ENCODE measurements at regions not wholly inside any gene's neighbourhood (a gene's known extent, or its start where the extent isn't known, plus 50 kb on each side); places are given as distances from the start of the nearest gene placed in this dataset.

- no peak for DNase-seq
Observed at GRCh38 chr4:138014590-138015288, 227.4 kb downstream of the SLC7A11 start.

- no peak for DNase-seq
Observed at GRCh38 chr4:138013625-138014024, 228.5 kb downstream of the SLC7A11 start.

GRCh38 chr4:138010639-138011038 lies 231.5 kb downstream of the SLC7A11 start:
- no peak for DNase-seq

- DNase-seq, result no peak
Observed at GRCh38 chr4:138007572-138007971, 234.6 kb downstream of the SLC7A11 start.

- DNase-seq, result no peak
Observed at GRCh38 chr4:138005486-138005885, 236.7 kb downstream of the SLC7A11 start.

- no peak for DNase-seq
Observed at GRCh38 chr4:138003248-138003647, 238.9 kb downstream of the SLC7A11 start.

GRCh38 chr4:137998666-137999429 lies 243.3 kb downstream of the SLC7A11 start:
- no peak for DNase-seq

GRCh38 chr4:137997496-137997895 lies 244.7 kb downstream of the SLC7A11 start:
- DNase-seq, result no peak

- DNase-seq, result no peak
Observed at GRCh38 chr4:137994853-137995252, 247.3 kb downstream of the SLC7A11 start.

GRCh38 chr4:137993232-137993631 lies 248.9 kb downstream of the SLC7A11 start:
- no peak for DNase-seq

- no peak for DNase-seq
Observed at GRCh38 chr4:137981277-137981676, 260.9 kb downstream of the SLC7A11 start.

- DNase-seq, result no peak
Observed at GRCh38 chr4:137980641-137981040, 261.5 kb downstream of the SLC7A11 start.

GRCh38 chr4:137979938-137980337 lies 262.2 kb downstream of the SLC7A11 start:
- DNase-seq, result no peak

- no peak for DNase-seq
Observed at GRCh38 chr4:137968956-137969678, 273.0 kb downstream of the SLC7A11 start.

- no peak for DNase-seq
Observed at GRCh38 chr4:137967480-137968190, 274.5 kb downstream of the SLC7A11 start.

- DNase-seq, result no peak
Observed at GRCh38 chr4:137966504-137966903, 275.6 kb downstream of the SLC7A11 start.

GRCh38 chr4:137961051-137961438 lies 281.1 kb downstream of the SLC7A11 start:
- no peak for DNase-seq

- no peak for DNase-seq
Observed at GRCh38 chr4:137960371-137961050, 281.6 kb downstream of the SLC7A11 start.

- no peak for DNase-seq
Observed at GRCh38 chr4:137957806-137958205, 284.3 kb downstream of the SLC7A11 start.

- no peak for DNase-seq
Observed at GRCh38 chr4:137956256-137956655, 285.9 kb downstream of the SLC7A11 start.

- DNase-seq, result no peak
Observed at GRCh38 chr4:137955595-137955994, 286.6 kb downstream of the SLC7A11 start.

- DNase-seq, result no peak
Observed at GRCh38 chr4:137952116-137952515, 290.0 kb downstream of the SLC7A11 start.

Data from T-helper 1 cell (primary cell).